GM10248 (cell line): ENCODE measurements at regions not wholly inside any gene's neighbourhood (a gene's known extent, or its start where the extent isn't known, plus 50 kb on each side); places are given as distances from the start of the nearest gene placed in this dataset.

Experiments used
- CTCF ChIA-PET: fragments of 300-600 bp; sonication (Branson Sonifier 250); formaldehyde crosslinking; extraction: SDS; loops from one replicate; lab custom pipeline; 2021; ENCODE audit warnings: antibody characterized with exemption; lab: Yijun Ruan, JAX
- POLR2A ChIA-PET: fragments of 350-650 bp; sonication (Branson Sonifier 250); formaldehyde crosslinking; extraction: SDS; loops from one replicate; lab custom pipeline; 2020; ENCODE audit warnings: antibody characterized with exemption; lab: Yijun Ruan, JAX
- DNase-seq: peaks from one replicate; pipeline ENCODE4 v3.0.0; 2012; ENCODE audit errors: extremely low spot score
- CTCF ChIP-seq: IDR thresholded peaks from 2 replicates; pipeline ENCODE4 v1.5.1; 2012; ENCODE audit warnings: mild to moderate bottlenecking, low read depth; ENCODE audit errors: extremely low read depth, missing control alignments, control extremely low read depth

DNA sequence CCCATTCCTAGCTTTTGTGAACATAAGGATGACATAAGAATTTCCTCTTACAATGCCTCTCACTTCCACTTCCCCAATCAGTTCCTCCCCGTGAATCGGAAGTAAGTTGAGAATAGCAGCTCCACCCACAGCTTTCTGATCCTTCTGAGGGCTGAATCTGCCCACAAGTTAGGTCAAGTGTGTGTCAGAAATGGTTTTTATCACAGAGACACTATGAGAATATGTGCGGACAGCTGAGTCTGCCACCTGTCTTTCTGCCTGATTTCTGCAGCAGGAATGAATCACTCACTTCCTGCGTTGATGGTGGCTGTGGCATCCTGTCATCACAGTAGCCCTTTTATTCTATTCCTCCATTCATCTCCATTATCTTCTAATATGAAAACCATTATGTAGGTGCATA lies 70.2 kb downstream of the RIN2 start:
- TF ChIP-seq CTCF, result peak; percentile 28
- POLR2A ChIA-PET, result no interaction called here
- CTCF ChIA-PET, result interaction anchor here (0.9 to 2.7 kb wide), 15 partner anchors 8 to 167 kb away, joined by 3 to 8 read pairs (median 4); no protein-coding TSS in a partner anchor

GRCh38 chr20:19830211-19830785 lies 72.2 kb downstream of the RIN2 start:
- DNase-seq, result no peak
- ChIA-PET CTCF (no interaction called here), POLR2A (no interaction called here)
- TF ChIP-seq CTCF, result no peak

More for the DNA sequence above, 70.2 kb downstream of the RIN2 start:
- DNase-seq, result peak; percentile 68

DNA sequence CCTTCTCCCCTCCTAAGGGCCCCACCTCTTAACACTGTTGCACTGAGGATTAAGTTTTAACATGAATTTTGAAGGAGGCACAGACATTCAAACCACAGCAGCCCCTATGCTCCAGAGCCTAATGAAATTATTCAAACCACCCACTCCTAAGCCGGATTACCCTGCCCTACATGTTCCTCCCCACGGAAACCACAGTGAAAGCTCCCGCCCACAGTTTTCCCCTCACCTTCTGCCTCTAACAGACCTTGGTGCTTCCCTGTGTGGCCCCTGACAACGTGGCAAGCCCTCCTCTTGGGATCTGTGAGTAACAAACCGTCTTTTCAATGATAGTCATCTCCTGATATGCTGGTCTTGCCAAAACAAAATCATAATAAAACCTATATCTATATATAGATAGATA lies 74.8 kb downstream of the RIN2 start:
- DNase-seq, result no peak
- CTCF ChIA-PET, result no interaction called here
- POLR2A ChIA-PET, result interaction anchor here (0.6 kb wide), 1 partner anchor 1470 kb away, joined by 3 read pairs; the partner anchor contains the start of gene XRN2
- no peak for TF ChIP-seq CTCF

GRCh38 chr20:19833395-19833794 lies 75.3 kb downstream of the RIN2 start:
- no peak for DNase-seq
- no peak for TF ChIP-seq CTCF
- CTCF ChIA-PET, result no interaction called here
- POLR2A ChIA-PET, result no interaction called here

- CTCF ChIA-PET, result no interaction called here
- POLR2A ChIA-PET, result no interaction called here
- no peak for TF ChIP-seq CTCF
Measured at GRCh38 chr20:19834287-19834686, 76.2 kb downstream of the RIN2 start.

GRCh38 chr20:19834783-19835182 lies 76.7 kb downstream of the RIN2 start:
- DNase-seq, result no peak
- CTCF ChIA-PET, result no interaction called here
- POLR2A ChIA-PET, result no interaction called here
- TF ChIP-seq CTCF, result no peak

More at GRCh38 chr20:19834287-19834686, 76.2 kb downstream of the RIN2 start:
- no peak for DNase-seq
